Body of pancreas (tissue), 4 donors: ENCODE measurements at regions not wholly inside any gene's neighbourhood (a gene's known extent, or its start where the extent isn't known, plus 50 kb on each side); places are given as distances from the start of the nearest gene placed in this dataset.

ENCODE experiments used
- POLR2A ChIP-seq, 3 donors: fragments of 450-650 bp; IDR thresholded peaks; one replicate each; pipeline ENCODE4 v1.6.1; 2016; ENCODE audit warnings: antibody characterized with exemption in 3 of 3, mild to moderate bottlenecking in 2 of 3
- TF ChIP-seq, protein P1 (sequence below), 7 experiments: fragments of 450-650 bp in 4 of 7; fragments of 200-600 bp in 3 of 7; sonication (generic) in 3 of 7; IDR thresholded peaks; one replicate each; pipeline ENCODE4 v1.5.1; 2016 to 2019; ENCODE audit warnings: antibody characterized with exemption in 7 of 7

DNA sequence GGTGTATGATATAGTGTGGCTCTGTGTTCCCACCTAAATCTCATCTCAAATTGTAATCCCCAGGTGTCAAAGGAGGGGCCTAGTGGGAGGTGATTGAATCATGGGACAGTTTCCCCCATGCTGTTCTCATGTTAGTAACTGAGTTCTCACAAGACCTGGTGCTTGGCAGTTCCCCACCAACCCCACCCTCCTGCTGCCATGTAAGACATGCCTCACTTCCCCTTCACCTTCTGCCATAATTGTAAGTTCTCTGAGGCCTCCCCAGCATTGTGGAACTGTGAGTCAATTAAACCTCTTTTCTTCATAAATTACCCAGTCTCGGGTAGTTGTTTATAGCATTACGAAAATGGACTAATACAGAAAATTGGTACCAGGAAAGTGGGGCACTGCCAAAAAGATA lies 1705.3 kb downstream of the NCAM2 start:
- TF ChIP-seq POLR2A (IDR thresholded peaks at IDR 0.05), result no peak
- TF ChIP-seq, protein P1, sequence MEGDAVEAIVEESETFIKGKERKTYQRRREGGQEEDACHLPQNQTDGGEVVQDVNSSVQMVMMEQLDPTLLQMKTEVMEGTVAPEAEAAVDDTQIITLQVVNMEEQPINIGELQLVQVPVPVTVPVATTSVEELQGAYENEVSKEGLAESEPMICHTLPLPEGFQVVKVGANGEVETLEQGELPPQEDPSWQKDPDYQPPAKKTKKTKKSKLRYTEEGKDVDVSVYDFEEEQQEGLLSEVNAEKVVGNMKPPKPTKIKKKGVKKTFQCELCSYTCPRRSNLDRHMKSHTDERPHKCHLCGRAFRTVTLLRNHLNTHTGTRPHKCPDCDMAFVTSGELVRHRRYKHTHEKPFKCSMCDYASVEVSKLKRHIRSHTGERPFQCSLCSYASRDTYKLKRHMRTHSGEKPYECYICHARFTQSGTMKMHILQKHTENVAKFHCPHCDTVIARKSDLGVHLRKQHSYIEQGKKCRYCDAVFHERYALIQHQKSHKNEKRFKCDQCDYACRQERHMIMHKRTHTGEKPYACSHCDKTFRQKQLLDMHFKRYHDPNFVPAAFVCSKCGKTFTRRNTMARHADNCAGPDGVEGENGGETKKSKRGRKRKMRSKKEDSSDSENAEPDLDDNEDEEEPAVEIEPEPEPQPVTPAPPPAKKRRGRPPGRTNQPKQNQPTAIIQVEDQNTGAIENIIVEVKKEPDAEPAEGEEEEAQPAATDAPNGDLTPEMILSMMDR (IDR thresholded peaks at IDR 0.05), result no peak
